Ovary (tissue), 7 donors: ENCODE measurements at regions not wholly inside any gene's neighbourhood (a gene's known extent, or its start where the extent isn't known, plus 50 kb on each side); places are given as distances from the start of the nearest gene placed in this dataset.

Experiments used
- DNase-seq, 5 donors: peaks; one replicate each; pipeline ENCODE4 v3.0.0-alpha.2; 2019 to 2020
- H3K27ac ChIP-seq, 2 donors: fragments of 200-600 bp; one replicate each; pipeline versions ENCODE4 v1.5.1 to v1.8.0; 2019 to 2022
- H3K27me3 ChIP-seq: fragments of 200-600 bp; one replicate; pipeline ENCODE4 v1.8.0; 2022
- H3K36me3 ChIP-seq: fragments of 200-600 bp; sonication (generic); one replicate; pipeline ENCODE4 v1.5.1; 2019
- H3K4me1 ChIP-seq: one replicate; pipeline ENCODE4 v1.8.1; 2013; ENCODE audit warnings: mild to moderate bottlenecking, moderate library complexity; ENCODE audit not compliant: insufficient read depth
- H3K4me3 ChIP-seq: fragments of 200-600 bp; sonication (generic); one replicate; pipeline ENCODE4 v1.5.1; 2017
- H3K9me3 ChIP-seq, 2 donors: fragments of 200-600 bp in 1 of 2; sonication (generic) in 1 of 2; one replicate each; pipeline versions ENCODE4 v1.5.1 to v1.8.1; 2013 to 2019; ENCODE audit warnings: mild to moderate bottlenecking in 1 of 2, moderate library complexity in 1 of 2
- CTCF ChIP-seq, 3 donors: fragments of 450-650 bp in 2 of 3; fragments of 200-600 bp in 1 of 3; IDR thresholded peaks; one replicate each; pipeline versions ENCODE4 v1.5.1 to v1.8.0; 2016 to 2022; ENCODE audit warnings: antibody characterized with exemption in 3 of 3, mild to moderate bottlenecking in 1 of 3
- EP300 ChIP-seq: sonication (generic); formaldehyde crosslinking; IDR thresholded peaks from one replicate; pipeline ENCODE4 v1.6.1; 2017; ENCODE audit warnings: antibody characterized with exemption
- POLR2A ChIP-seq: fragments of 450-650 bp; IDR thresholded peaks from one replicate; pipeline ENCODE4 v1.6.1; 2017; ENCODE audit warnings: antibody characterized with exemption, mild to moderate bottlenecking, moderate library complexity
- WGBS, 3 donors: extraction: QIAGEN DNeasy Blood & Tissue Kit in 1 of 3; methylation state at CpG; one replicate each; pipeline versions ENCODE4 v1.1.5 to v1.1.7; 2013 to 2017; 5-methylcytosine and 5-hydroxymethylcytosine counted together
- intact Hi-C, 4 donors: fragments of 100-400 bp; cut with DNase I; formaldehyde crosslinking; loops; one replicate each; pipeline versions ENCODE4 v1.11.0 to v1.15.1; 2022 to 2023
- donor health status: DM: no; HTN: no; CAD: no; lungs with moderate emphysema.
- donor health status: DM: no; HTN: no; CAD: no.
- donor health status: Bipolar disorder and iron deficiency.
- donor health status: DM: no; HTN: no; CAD: no.
- donor health status: DM: yes; HTN: yes; CAD: no.

- 93 to 97% (median 96%) methylated on average over 1 of the region's 1 CpG for WGBS, 3 donors
- intact Hi-C loops = no loop called here
- no peak for TF ChIP-seq CTCF (IDR thresholded peaks at IDR 0.05)
- no peak for TF ChIP-seq POLR2A
- TF ChIP-seq EP300 = no peak
These were observed 774.7 kb upstream of the NECTIN3 start for GRCh38 chr3:110296885-110297284.

GRCh38 chr3:110301781-110302180 lies 769.8 kb upstream of the NECTIN3 start:
- no peaks in the 10 kb centered on the region for H3K9me3 ChIP-seq
- no peaks in the 10 kb centered on the region for H3K4me1 ChIP-seq
- TF ChIP-seq EP300 (no peak), CTCF (IDR thresholded peaks at IDR 0.05) (no peak), POLR2A (no peak)
- H3K27ac ChIP-seq = no peak overlapping the region
- H3K36me3 ChIP-seq = no peaks in the 10 kb centered on the region
- 44 to 56% (median 50%) methylated on average over 3 of the region's 3 CpGs for WGBS, 3 donors
- H3K27me3 ChIP-seq = no peaks in the 10 kb centered on the region
- no peak for DNase-seq
- intact Hi-C loops = no loop called here
- H3K4me3 ChIP-seq = no peak overlapping the region

More at GRCh38 chr3:110296885-110297284, 774.7 kb upstream of the NECTIN3 start:
- H3K4me3 ChIP-seq = no peak overlapping the region
- no peaks in the 10 kb centered on the region for H3K4me1 ChIP-seq
- no peaks in the 10 kb centered on the region for H3K9me3 ChIP-seq
- no peaks in the 10 kb centered on the region for H3K27me3 ChIP-seq
- no peak for DNase-seq
- H3K36me3 ChIP-seq = no peaks in the 10 kb centered on the region
- H3K27ac ChIP-seq = no peak overlapping the region

GRCh38 chr3:110307065-110307809 lies 764.4 kb upstream of the NECTIN3 start:
- Histone ChIP-seq H3K27me3 (no peaks in the 10 kb centered on the region), H3K27ac (no peak overlapping the region), H3K4me1 (no peaks in the 10 kb centered on the region), H3K36me3 (no peaks in the 10 kb centered on the region), H3K4me3 (no peak overlapping the region), H3K9me3 (no peaks in the 10 kb centered on the region)
- no peak for DNase-seq
- intact Hi-C loops = no loop called here
- TF ChIP-seq EP300 (no peak), POLR2A (no peak), CTCF (IDR thresholded peaks at IDR 0.05) (no peak)
- 89 to 95% (median 94%) methylated on average over 2 of the region's 2 CpGs for WGBS, 3 donors

- Histone ChIP-seq H3K36me3 (no peaks in the 10 kb centered on the region), H3K27ac (no peak overlapping the region), H3K27me3 (no peaks in the 10 kb centered on the region), H3K4me3 (no peak overlapping the region), H3K4me1 (no peaks in the 10 kb centered on the region), H3K9me3 (no peaks in the 10 kb centered on the region)
- TF ChIP-seq EP300 = no peak
- no peak for TF ChIP-seq POLR2A
- no peak for TF ChIP-seq CTCF (IDR thresholded peaks at IDR 0.05)
- DNase-seq = no peak
- intact Hi-C loops = no loop called here
These were observed 760.1 kb upstream of the NECTIN3 start for GRCh38 chr3:110311541-110311940.
